Stimulated activated CD4-positive, alpha-beta T cell treated with anti-CD3 and anti-CD28 coated beads, Interleukin-15, amount 100 ng/mL, for 48 hours (primary cell): ENCODE measurements at regions not wholly inside any gene's neighbourhood (a gene's known extent, or its start where the extent isn't known, plus 50 kb on each side); places are given as distances from the start of the nearest gene placed in this dataset.

Experiments used
- DNase-seq, 2 donors: peaks; one replicate each; pipeline ENCODE4 v3.0.0-alpha.2; 2020; ENCODE audit warnings: low read depth in 2 of 2

GRCh38 chr7:72524037-72524436 lies 111.9 kb upstream of the CALN1 start:
- no peak for DNase-seq

DNA sequence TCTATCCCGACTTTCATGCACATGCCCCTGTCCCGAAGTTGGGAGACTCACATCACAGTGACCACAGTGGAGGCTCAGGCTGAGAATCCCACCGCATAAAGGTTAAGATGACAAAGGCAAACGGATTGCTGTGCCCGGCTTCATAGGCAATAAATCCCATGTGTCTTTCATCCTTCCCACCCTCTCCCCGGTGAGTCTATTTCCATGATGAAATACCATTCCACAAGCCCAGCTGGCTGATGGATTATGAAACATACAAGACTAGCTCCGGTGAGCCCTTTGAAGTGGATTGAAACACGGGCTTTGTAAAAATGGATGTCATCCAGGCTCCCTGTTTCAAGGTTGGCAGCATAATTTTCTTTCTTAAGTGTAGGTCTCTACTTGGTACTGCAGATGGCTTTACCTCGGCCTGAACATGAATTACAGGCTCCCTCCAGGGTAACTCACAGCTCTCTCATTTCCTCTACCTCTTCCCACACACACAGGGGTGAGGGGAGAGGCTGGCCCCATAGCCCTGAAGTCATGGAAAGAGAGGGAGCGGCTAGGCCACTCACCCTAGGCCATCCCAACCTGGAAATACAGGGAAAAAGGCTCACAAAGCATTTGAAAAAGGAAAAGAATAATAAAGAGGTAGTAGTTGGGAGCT lies 92.0 kb upstream of the CALN1 start:
- DNase-seq, result no peak

GRCh38 chr7:72503644-72504043 lies 91.5 kb upstream of the CALN1 start:
- DNase-seq, result no peak

DNA sequence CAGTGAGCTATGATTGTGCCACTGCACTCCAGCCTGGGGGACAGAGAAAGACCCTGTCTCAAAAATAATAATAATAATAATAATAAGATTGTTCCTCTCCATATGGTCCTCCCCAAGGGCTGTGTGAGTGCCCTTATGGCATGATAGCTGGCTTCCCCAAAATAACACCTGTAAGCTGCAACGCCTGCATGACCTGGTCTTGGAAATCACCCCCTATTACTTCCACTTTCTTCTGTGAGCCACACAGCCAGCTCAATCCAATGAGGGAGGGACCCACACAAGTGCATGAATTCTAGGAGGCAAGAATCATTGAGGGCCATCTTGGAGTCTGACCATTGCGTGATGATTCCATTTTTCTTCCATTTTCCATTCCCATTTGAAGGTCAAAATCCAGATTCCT lies 82.7 kb upstream of the CALN1 start:
- no peak for DNase-seq

DNA sequence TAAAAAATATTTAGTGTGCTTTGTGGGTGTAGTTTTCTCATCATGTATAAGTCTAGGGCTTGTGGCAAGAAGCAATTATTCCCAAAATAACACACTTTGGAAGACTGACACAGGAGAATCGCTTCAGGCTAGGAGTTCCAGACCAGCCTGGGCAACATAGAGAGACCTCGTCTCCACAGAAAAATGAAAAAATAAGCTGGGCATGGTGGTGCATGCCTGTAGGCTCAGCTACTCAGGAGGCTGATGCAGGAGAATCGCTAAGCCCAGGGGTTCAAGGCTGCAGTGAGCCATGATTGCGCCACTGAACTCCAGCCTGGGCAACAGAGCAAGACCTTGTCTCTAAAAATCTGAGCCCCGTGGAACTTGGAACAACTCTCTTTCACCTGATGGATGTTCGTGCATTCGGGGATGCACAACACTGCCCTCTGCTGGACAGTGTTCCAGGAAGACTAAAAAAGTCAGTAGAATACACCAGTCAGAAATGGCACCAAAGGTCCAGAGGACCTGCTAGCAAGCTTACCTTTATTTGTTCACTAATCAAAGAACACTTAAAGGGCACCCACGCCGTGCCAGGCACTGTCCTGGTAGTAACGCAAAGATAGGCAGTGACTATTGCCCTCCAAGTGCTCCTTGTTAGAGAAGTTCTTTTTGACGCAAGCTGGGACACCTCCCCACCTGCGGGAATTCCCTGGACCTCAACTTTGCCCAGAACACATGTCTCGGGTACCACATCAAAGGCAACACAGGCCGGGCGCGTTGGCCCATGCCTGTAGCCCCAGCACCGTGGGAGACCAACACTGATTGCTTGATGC lies 81.9 kb upstream of the CALN1 start:
- peak; percentile 10 to 30 for DNase-seq

GRCh38 chr7:72492461-72493065 lies 80.4 kb upstream of the CALN1 start:
- no peak for DNase-seq

DNA sequence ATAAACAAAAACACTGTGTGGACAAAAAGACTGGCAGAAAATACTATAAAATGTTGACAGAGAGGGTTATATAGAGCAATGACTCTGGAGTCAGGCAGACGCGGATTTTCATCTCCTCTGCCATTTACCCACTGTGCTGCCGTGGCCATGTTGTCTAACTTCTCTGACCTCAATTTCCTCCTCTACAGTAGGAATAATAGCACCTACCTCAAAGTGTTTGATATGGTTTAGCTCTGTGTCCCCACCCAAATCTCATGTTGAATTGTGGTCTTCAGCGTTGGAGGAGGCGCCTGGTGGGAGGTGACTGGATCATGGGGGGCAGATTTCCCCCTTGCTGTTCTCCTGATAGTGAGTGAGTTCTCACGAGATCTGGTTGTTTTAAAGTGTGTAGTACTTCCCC lies 78.2 kb upstream of the CALN1 start:
- DNase-seq, result no peak

DNA sequence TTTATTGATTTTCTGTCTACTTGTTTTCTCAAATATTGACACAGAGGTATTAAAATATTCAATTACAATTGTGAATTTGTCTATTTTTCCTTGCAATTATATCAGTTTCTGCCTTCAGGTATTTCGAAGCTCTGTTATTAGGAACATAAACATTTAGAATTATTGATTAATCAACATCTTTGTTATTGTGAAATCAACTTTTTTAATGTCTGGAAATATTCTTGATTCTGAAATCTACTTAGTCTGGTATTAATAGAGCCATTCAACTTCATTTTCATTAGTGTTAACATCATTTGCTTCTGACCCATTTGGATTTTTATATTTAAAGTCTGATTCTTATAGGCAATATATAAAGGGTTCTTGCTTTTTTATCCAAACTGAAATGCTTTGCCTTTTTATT lies 69.8 kb upstream of the CALN1 start:
- no peak for DNase-seq

- DNase-seq, result no peak
Measured at GRCh38 chr7:72476608-72477305, 64.6 kb upstream of the CALN1 start.

GRCh38 chr7:72467237-72467636 lies 55.1 kb upstream of the CALN1 start:
- DNase-seq, result no peak

GRCh38 chr7:72466797-72467196 lies 54.7 kb upstream of the CALN1 start:
- no peak for DNase-seq

DNA sequence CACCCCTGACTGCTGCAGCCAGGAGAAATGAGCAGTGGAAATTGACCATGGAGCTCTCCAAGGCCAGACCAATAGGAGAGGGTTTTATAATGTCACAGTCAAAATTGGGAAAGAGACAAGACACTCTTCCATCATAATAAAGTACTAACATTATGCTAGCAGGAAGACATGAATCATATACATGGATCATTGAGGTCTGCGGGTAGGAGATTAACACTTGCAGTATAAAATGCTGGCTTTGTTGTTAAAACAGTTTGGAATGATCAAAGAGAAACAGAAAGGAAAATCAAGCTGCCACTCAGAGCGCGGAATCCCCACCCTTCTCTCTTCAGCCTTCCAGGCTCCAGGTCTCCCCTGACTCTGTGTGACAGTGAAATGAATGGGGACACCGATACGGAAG lies 53.4 kb upstream of the CALN1 start:
- no peak for DNase-seq

GRCh38 chr7:72462311-72462710 lies 50.2 kb upstream of the CALN1 start:
- DNase-seq, result no peak
